ENCODE measurements at regions not wholly inside any gene's neighbourhood (a gene's known extent, or its start where the extent isn't known, plus 50 kb on each side); places are given as distances from the start of the nearest gene placed in this dataset.

DNA sequence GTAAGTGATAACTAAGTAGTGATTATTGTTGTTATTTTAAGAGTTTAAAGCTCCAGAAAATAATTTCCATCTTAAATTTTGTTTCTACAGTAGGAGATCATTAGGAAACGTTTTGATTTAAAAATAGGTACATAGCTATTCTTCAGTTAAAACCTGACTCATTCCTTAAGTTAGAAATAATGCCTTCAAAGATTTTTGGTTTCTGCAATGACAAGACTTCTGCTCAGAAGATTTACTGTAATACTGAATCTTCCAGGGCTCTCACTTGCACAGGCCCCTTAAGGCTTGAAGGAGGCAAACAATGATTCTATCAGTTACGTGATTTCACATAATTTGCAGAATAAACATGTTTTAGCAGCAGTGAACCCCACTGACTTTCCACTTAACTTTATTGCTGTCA, 333.7 kb downstream of the RAD51AP2 start:
- WGBS = 100% methylated on average over 1 of the region's 2 CpGs
- no peak overlapping the region for H3K23ac ChIP-seq (ENCODE audit: low read length in 2 of 2)
- H2AFZ ChIP-seq (ENCODE audit: low read depth, low read length) = no peak overlapping the region
- H3K4me2 ChIP-seq (ENCODE audit: low read length, poor library complexity, severe bottlenecking) = no peak overlapping the region
- H3K36me3 ChIP-seq (ENCODE audit: control insufficient read depth in 1 of 2, insufficient read depth in 2 of 2, low read depth in 1 of 2, low read length in 2 of 2) = no peaks in the 10 kb centered on the region
- no peaks in the 10 kb centered on the region for H3K4me1 ChIP-seq (ENCODE audit: control insufficient read depth, insufficient read depth, low read depth, low read length)
- H3K9ac ChIP-seq (ENCODE audit: low read length) = no peak overlapping the region
- no peak overlapping the region for H2BK5ac ChIP-seq (ENCODE audit: low read depth, low read length, poor library complexity, severe bottlenecking)
- no peak overlapping the region for H3K4me3 ChIP-seq (ENCODE audit: insufficient read depth in 1 of 2, low read depth in 1 of 2, low read length in 2 of 2)
- H3K9me3 ChIP-seq (ENCODE audit: control insufficient read depth, low read length) = no peaks in the 10 kb centered on the region
- no peak overlapping the region for H4K91ac ChIP-seq (ENCODE audit: low read length)
- no peak overlapping the region for H2AK5ac ChIP-seq (ENCODE audit: low read length, severe bottlenecking)
- H3K18ac ChIP-seq (ENCODE audit: low read depth in 1 of 2, low read length in 2 of 2) = no peak overlapping the region
- no peak overlapping the region for H2BK15ac ChIP-seq (ENCODE audit: low read depth, poor library complexity, severe bottlenecking)
- no peak overlapping the region for H2BK120ac ChIP-seq (ENCODE audit: low read depth, low read length)
- no peak overlapping the region for H3K14ac ChIP-seq (ENCODE audit: low read length in 2 of 2)
- no peak overlapping the region for H3K4ac ChIP-seq (ENCODE audit: low read depth in 1 of 2, low read length in 2 of 2)
- DNase-seq = no peak
- H2BK12ac ChIP-seq (ENCODE audit: low read length in 2 of 2) = no peak overlapping the region
- H3K79me1 ChIP-seq (replicated peaks; ENCODE audit: low read length, poor library complexity, severe bottlenecking) = no peaks in the 10 kb centered on the region
- H3K27ac ChIP-seq (ENCODE audit: low read length, poor library complexity, severe bottlenecking) = no peak overlapping the region
- H3K27me3 ChIP-seq (ENCODE audit: control insufficient read depth in 1 of 2, insufficient read depth in 1 of 2, low read length in 2 of 2) = no peaks in the 10 kb centered on the region
- H4K8ac ChIP-seq (ENCODE audit: low read length) = no peak overlapping the region

- no peak overlapping the region for H2BK5ac ChIP-seq (ENCODE audit: low read depth, low read length, poor library complexity, severe bottlenecking)
- H3K27ac ChIP-seq (ENCODE audit: low read length, poor library complexity, severe bottlenecking) = no peak overlapping the region
- H3K4me1 ChIP-seq (ENCODE audit: control insufficient read depth, insufficient read depth, low read depth, low read length) = no peaks in the 10 kb centered on the region
- no peak overlapping the region for H2BK12ac ChIP-seq (ENCODE audit: low read length in 2 of 2)
- H2BK15ac ChIP-seq (ENCODE audit: low read depth, poor library complexity, severe bottlenecking) = no peak overlapping the region
- H2AFZ ChIP-seq (ENCODE audit: low read depth, low read length) = no peak overlapping the region
- H2BK120ac ChIP-seq (ENCODE audit: low read depth, low read length) = no peak overlapping the region
- H3K27me3 ChIP-seq (ENCODE audit: control insufficient read depth in 1 of 2, insufficient read depth in 1 of 2, low read length in 2 of 2) = no peaks in the 10 kb centered on the region
- no peak overlapping the region for H2AK5ac ChIP-seq (ENCODE audit: low read length, severe bottlenecking)
- no peak overlapping the region for H3K23ac ChIP-seq (ENCODE audit: low read length in 2 of 2)
- no peaks in the 10 kb centered on the region for H3K36me3 ChIP-seq (ENCODE audit: control insufficient read depth in 1 of 2, insufficient read depth in 2 of 2, low read depth in 1 of 2, low read length in 2 of 2)
- no peaks in the 10 kb centered on the region for H3K79me1 ChIP-seq (replicated peaks; ENCODE audit: low read length, poor library complexity, severe bottlenecking)
- H4K91ac ChIP-seq (ENCODE audit: low read length) = no peak overlapping the region
- no peak overlapping the region for H3K4me2 ChIP-seq (ENCODE audit: low read length, poor library complexity, severe bottlenecking)
- no peaks in the 10 kb centered on the region for H3K9me3 ChIP-seq (ENCODE audit: control insufficient read depth, low read length)
- no peak for DNase-seq
- no peak overlapping the region for H3K4me3 ChIP-seq (ENCODE audit: insufficient read depth in 1 of 2, low read depth in 1 of 2, low read length in 2 of 2)
- H4K8ac ChIP-seq (ENCODE audit: low read length) = no peak overlapping the region
- no peak overlapping the region for H3K9ac ChIP-seq (ENCODE audit: low read length)
- no peak overlapping the region for H3K4ac ChIP-seq (ENCODE audit: low read depth in 1 of 2, low read length in 2 of 2)
- H3K18ac ChIP-seq (ENCODE audit: low read depth in 1 of 2, low read length in 2 of 2) = no peak overlapping the region
- H3K14ac ChIP-seq (ENCODE audit: low read length in 2 of 2) = no peak overlapping the region
Measured at GRCh38 chr2:17182399-17182798, 335.8 kb downstream of the RAD51AP2 start.

- H2BK12ac ChIP-seq (ENCODE audit: low read length in 2 of 2) = no peak overlapping the region
- no peak for DNase-seq
- no peak overlapping the region for H2BK120ac ChIP-seq (ENCODE audit: low read depth, low read length)
- 79% methylated on average over 2 of the region's 4 CpGs for WGBS
- H3K23ac ChIP-seq (ENCODE audit: low read length in 2 of 2) = no peak overlapping the region
- no peaks in the 10 kb centered on the region for H3K36me3 ChIP-seq (ENCODE audit: control insufficient read depth in 1 of 2, insufficient read depth in 2 of 2, low read depth in 1 of 2, low read length in 2 of 2)
- no peaks in the 10 kb centered on the region for H3K79me1 ChIP-seq (replicated peaks; ENCODE audit: low read length, poor library complexity, severe bottlenecking)
- no peak overlapping the region for H3K4me2 ChIP-seq (ENCODE audit: low read length, poor library complexity, severe bottlenecking)
- H3K4ac ChIP-seq (ENCODE audit: low read depth in 1 of 2, low read length in 2 of 2) = no peak overlapping the region
- no peaks in the 10 kb centered on the region for H3K4me1 ChIP-seq (ENCODE audit: control insufficient read depth, insufficient read depth, low read depth, low read length)
- H2AK5ac ChIP-seq (ENCODE audit: low read length, severe bottlenecking) = no peak overlapping the region
- H4K91ac ChIP-seq (ENCODE audit: low read length) = no peak overlapping the region
- no peaks in the 10 kb centered on the region for H3K9me3 ChIP-seq (ENCODE audit: control insufficient read depth, low read length)
- H2AFZ ChIP-seq (ENCODE audit: low read depth, low read length) = no peak overlapping the region
- H3K27ac ChIP-seq (ENCODE audit: low read length, poor library complexity, severe bottlenecking) = no peak overlapping the region
- no peak overlapping the region for H2BK15ac ChIP-seq (ENCODE audit: low read depth, poor library complexity, severe bottlenecking)
- no peak overlapping the region for H3K9ac ChIP-seq (ENCODE audit: low read length)
- no peak overlapping the region for H3K18ac ChIP-seq (ENCODE audit: low read depth in 1 of 2, low read length in 2 of 2)
- no peak overlapping the region for H4K8ac ChIP-seq (ENCODE audit: low read length)
- H3K4me3 ChIP-seq (ENCODE audit: insufficient read depth in 1 of 2, low read depth in 1 of 2, low read length in 2 of 2) = no peak overlapping the region
- no peaks in the 10 kb centered on the region for H3K27me3 ChIP-seq (ENCODE audit: control insufficient read depth in 1 of 2, insufficient read depth in 1 of 2, low read length in 2 of 2)
- H2BK5ac ChIP-seq (ENCODE audit: low read depth, low read length, poor library complexity, severe bottlenecking) = no peak overlapping the region
- H3K14ac ChIP-seq (ENCODE audit: low read length in 2 of 2) = no peak overlapping the region
Measured at GRCh38 chr2:17181051-17181752, 337.0 kb downstream of the RAD51AP2 start.

- Histone ChIP-seq H3K9me3 (ENCODE audit: control insufficient read depth, low read length) (no peaks in the 10 kb centered on the region), H3K79me1 (replicated peaks; ENCODE audit: low read length, poor library complexity, severe bottlenecking) (no peaks in the 10 kb centered on the region), H2BK5ac (ENCODE audit: low read depth, low read length, poor library complexity, severe bottlenecking) (no peak overlapping the region), H3K14ac (ENCODE audit: low read length in 2 of 2) (no peak overlapping the region), H3K4me2 (ENCODE audit: low read length, poor library complexity, severe bottlenecking) (no peak overlapping the region), H3K4ac (ENCODE audit: low read depth in 1 of 2, low read length in 2 of 2) (no peak overlapping the region), H3K27ac (ENCODE audit: low read length, poor library complexity, severe bottlenecking) (no peak overlapping the region), H3K4me3 (ENCODE audit: insufficient read depth in 1 of 2, low read depth in 1 of 2, low read length in 2 of 2) (no peak overlapping the region), H2BK120ac (ENCODE audit: low read depth, low read length) (no peak overlapping the region), H3K9ac (ENCODE audit: low read length) (no peak overlapping the region), H3K23ac (ENCODE audit: low read length in 2 of 2) (no peak overlapping the region), H3K36me3 (ENCODE audit: control insufficient read depth in 1 of 2, insufficient read depth in 2 of 2, low read depth in 1 of 2, low read length in 2 of 2) (no peaks in the 10 kb centered on the region), H3K4me1 (ENCODE audit: control insufficient read depth, insufficient read depth, low read depth, low read length) (no peaks in the 10 kb centered on the region), H4K8ac (ENCODE audit: low read length) (no peak overlapping the region), H2BK12ac (ENCODE audit: low read length in 2 of 2) (no peak overlapping the region), H2AFZ (ENCODE audit: low read depth, low read length) (no peak overlapping the region), H2BK15ac (ENCODE audit: low read depth, poor library complexity, severe bottlenecking) (no peak overlapping the region), H2AK5ac (ENCODE audit: low read length, severe bottlenecking) (no peak overlapping the region), H3K18ac (ENCODE audit: low read depth in 1 of 2, low read length in 2 of 2) (no peak overlapping the region), H3K27me3 (ENCODE audit: control insufficient read depth in 1 of 2, insufficient read depth in 1 of 2, low read length in 2 of 2) (no peaks in the 10 kb centered on the region), H4K91ac (ENCODE audit: low read length) (no peak overlapping the region)
- WGBS = 100% methylated on average over 1 of the region's 1 CpG
- DNase-seq = no peak
Measured at GRCh38 chr2:17179145-17179808, 339.0 kb downstream of the RAD51AP2 start.

All from mesenchymal stem cell (in vitro differentiated cells and primary cell).